OCI-LY3 (cell line): ENCODE measurements at regions not wholly inside any gene's neighbourhood (a gene's known extent, or its start where the extent isn't known, plus 50 kb on each side); places are given as distances from the start of the nearest gene placed in this dataset.

Experiments
- CTCF ChIP-seq: fragments of 200-600, 300-600 bp; sonication (generic); IDR thresholded peaks from 2 replicates; pipeline ENCODE4 v1.5.1; 2014; ENCODE audit warnings: antibody characterized with exemption, low read length, low read depth
- EZH2phosphoT487 ChIP-seq: fragments of 200-600 bp; shearing (Covaris generic); IDR thresholded peaks from 2 replicates; pipeline ENCODE4 v1.6.1; 2018; ENCODE audit warnings: antibody characterized with exemption, mixed run types, low read depth

DNA sequence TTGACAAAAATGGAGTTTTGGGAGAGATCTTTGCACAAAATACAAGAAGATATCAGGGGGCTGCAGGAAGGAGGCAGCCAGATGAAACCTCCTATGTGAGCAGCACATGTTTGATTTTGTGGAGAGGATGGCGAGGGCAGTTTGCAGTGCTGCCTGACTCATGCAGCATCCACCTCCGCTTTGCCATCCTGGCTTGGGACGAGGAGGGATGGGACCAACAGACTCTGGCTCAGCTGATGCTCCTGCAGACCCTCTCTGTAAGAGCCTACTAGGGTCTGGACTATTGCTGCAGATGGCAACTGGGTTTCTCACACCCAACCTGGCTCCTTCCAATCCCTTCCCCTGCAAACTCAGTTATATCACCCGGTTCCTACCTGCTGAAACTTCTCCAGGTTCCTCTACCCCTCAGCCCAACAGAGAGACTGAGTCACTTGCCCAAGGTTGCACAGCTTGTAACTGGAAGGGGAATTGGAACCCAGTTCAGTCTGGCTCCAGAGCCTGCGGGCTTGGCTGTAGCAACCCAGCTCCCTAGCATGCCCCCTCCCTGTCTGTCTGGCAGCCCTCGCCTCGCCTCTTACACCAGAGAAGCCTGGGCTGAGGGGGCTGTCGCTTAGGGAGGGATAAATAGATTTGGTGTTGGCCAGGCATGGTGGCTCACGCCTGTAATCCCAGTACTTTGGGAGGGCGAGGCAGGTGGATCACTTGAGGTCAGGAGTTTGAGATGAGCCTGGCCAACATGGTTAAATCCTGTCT lies 205.8 kb downstream of the PTPRU start:
- no peak for TF ChIP-seq CTCF
- no peak for TF ChIP-seq EZH2phosphoT487
